VCaP (cell line): ENCODE measurements at regions not wholly inside any gene's neighbourhood (a gene's known extent, or its start where the extent isn't known, plus 50 kb on each side); places are given as distances from the start of the nearest gene placed in this dataset.

ENCODE experiments used
- H3K27ac ChIP-seq: fragments of 450-650 bp; 2 replicates; pipeline ENCODE4 v1.5.1; 2017
- CTCF ChIP-seq: fragments of 450-650 bp; conservative IDR thresholded peaks from 2 replicates; pipeline ENCODE4 v1.5.1; 2017; ENCODE audit warnings: mild to moderate bottlenecking, moderate library complexity

- no peak overlapping the region for H3K27ac ChIP-seq
- no peak for TF ChIP-seq CTCF
These were observed 113.2 kb downstream of the SLC25A46 start for GRCh38 chr5:110852053-110852452.

- no peak overlapping the region for H3K27ac ChIP-seq
- no peak for TF ChIP-seq CTCF
These were observed 113.7 kb downstream of the SLC25A46 start for GRCh38 chr5:110852541-110852940.

- no peak overlapping the region for H3K27ac ChIP-seq
- TF ChIP-seq CTCF = no peak
These were observed 114.5 kb downstream of the SLC25A46 start for GRCh38 chr5:110853267-110853666.

GRCh38 chr5:110854200-110854599, 115.4 kb downstream of the SLC25A46 start:
- no peak overlapping the region for H3K27ac ChIP-seq
- TF ChIP-seq CTCF = no peak

GRCh38 chr5:110855961-110856360, 117.2 kb downstream of the SLC25A46 start:
- no peak overlapping the region for H3K27ac ChIP-seq
- TF ChIP-seq CTCF = no peak

- no peak overlapping the region for H3K27ac ChIP-seq
- TF ChIP-seq CTCF = peak; percentile 21; the same call in 1 of the 2 replicates
These were observed 126.7 kb downstream of the SLC25A46 start for GRCh38 chr5:110865400-110866094.

GRCh38 chr5:110869927-110870326, 131.1 kb downstream of the SLC25A46 start:
- no peak overlapping the region for H3K27ac ChIP-seq
- no peak for TF ChIP-seq CTCF
